RPMI8226 (cell line): ENCODE measurements at regions not wholly inside any gene's neighbourhood (a gene's known extent, or its start where the extent isn't known, plus 50 kb on each side); places are given as distances from the start of the nearest gene placed in this dataset.

Source experiments
- DNase-seq: peaks from one replicate; pipeline ENCODE4 v3.0.0-alpha.2; 2015

GRCh38 chr6:19643713-19644112 lies 193.5 kb upstream of the ID4 start:
- no peak for DNase-seq

- no peak for DNase-seq
Measured at GRCh38 chr6:19655744-19656143, 181.4 kb upstream of the ID4 start.

- DNase-seq = no peak
Measured at GRCh38 chr6:19660123-19660910, 176.9 kb upstream of the ID4 start.

- no peak for DNase-seq
Measured at GRCh38 chr6:19662911-19663310, 174.3 kb upstream of the ID4 start.

- no peak for DNase-seq
Measured at GRCh38 chr6:19663479-19663878, 173.7 kb upstream of the ID4 start.

- no peak for DNase-seq
Measured at GRCh38 chr6:19664050-19664449, 173.1 kb upstream of the ID4 start.

GRCh38 chr6:19664878-19665612 lies 172.1 kb upstream of the ID4 start:
- no peak for DNase-seq

- DNase-seq = no peak
Measured at GRCh38 chr6:19665613-19665909, 171.6 kb upstream of the ID4 start.

- no peak for DNase-seq
Measured at GRCh38 chr6:19668710-19669109, 168.5 kb upstream of the ID4 start.

- DNase-seq = no peak
Measured at GRCh38 chr6:19669206-19669605, 168.0 kb upstream of the ID4 start.

- no peak for DNase-seq
Measured at GRCh38 chr6:19682859-19683258, 154.3 kb upstream of the ID4 start.

GRCh38 chr6:19690325-19691075 lies 146.7 kb upstream of the ID4 start:
- no peak for DNase-seq

- DNase-seq = no peak
Measured at GRCh38 chr6:19691465-19692167, 145.6 kb upstream of the ID4 start.

- no peak for DNase-seq
Measured at GRCh38 chr6:19692506-19693298, 144.5 kb upstream of the ID4 start.

- no peak for DNase-seq
Measured at GRCh38 chr6:19694697-19695096, 142.5 kb upstream of the ID4 start.

- no peak for DNase-seq
Measured at GRCh38 chr6:19697744-19698290, 139.4 kb upstream of the ID4 start.

- no peak for DNase-seq
Measured at GRCh38 chr6:19699932-19700331, 137.2 kb upstream of the ID4 start.

- DNase-seq = no peak
Measured at GRCh38 chr6:19705606-19706005, 131.6 kb upstream of the ID4 start.

GRCh38 chr6:19712012-19712688 lies 125.0 kb upstream of the ID4 start:
- peak; percentile 15 for DNase-seq

- no peak for DNase-seq
Measured at GRCh38 chr6:19712998-19713397, 124.2 kb upstream of the ID4 start.

- DNase-seq = no peak
Measured at GRCh38 chr6:19713411-19713810, 123.8 kb upstream of the ID4 start.

- DNase-seq = no peak
Measured at GRCh38 chr6:19713984-19714383, 123.2 kb upstream of the ID4 start.
